GM10248 (cell line): ENCODE measurements at regions not wholly inside any gene's neighbourhood (a gene's known extent, or its start where the extent isn't known, plus 50 kb on each side); places are given as distances from the start of the nearest gene placed in this dataset.

Experiments used
- CTCF ChIA-PET: fragments of 300-600 bp; sonication (Branson Sonifier 250); formaldehyde crosslinking; extraction: SDS; loops from one replicate; lab custom pipeline; 2021; ENCODE audit warnings: antibody characterized with exemption; lab: Yijun Ruan, JAX
- POLR2A ChIA-PET: fragments of 350-650 bp; sonication (Branson Sonifier 250); formaldehyde crosslinking; extraction: SDS; loops from one replicate; lab custom pipeline; 2020; ENCODE audit warnings: antibody characterized with exemption; lab: Yijun Ruan, JAX
- DNase-seq: peaks from one replicate; pipeline ENCODE4 v3.0.0; 2012; ENCODE audit errors: extremely low spot score
- CTCF ChIP-seq: IDR thresholded peaks from 2 replicates; pipeline ENCODE4 v1.5.1; 2012; ENCODE audit warnings: mild to moderate bottlenecking, low read depth; ENCODE audit errors: extremely low read depth, missing control alignments, control extremely low read depth

DNA sequence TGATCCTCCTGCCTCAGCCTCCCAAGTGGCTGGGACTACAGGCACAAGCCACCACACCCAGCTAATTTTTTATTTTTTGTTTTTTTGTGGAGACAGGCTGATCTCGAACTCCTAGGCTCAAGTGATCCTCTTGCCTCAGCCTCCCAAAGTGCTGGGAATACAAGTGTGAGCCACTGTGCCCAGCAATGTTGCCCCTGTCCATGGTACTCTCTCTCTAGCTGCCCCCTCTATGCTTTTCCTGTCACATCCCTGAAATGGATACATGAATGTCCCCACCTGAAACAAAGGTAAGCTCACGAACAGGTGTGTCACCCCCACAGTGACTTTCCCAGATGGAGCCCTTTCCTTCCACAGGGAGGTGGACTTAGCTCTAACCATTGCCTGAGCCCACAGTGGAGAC, 141.1 kb upstream of the MGMT start:
- no peak for TF ChIP-seq CTCF
- ChIA-PET POLR2A (no interaction called here), CTCF (no interaction called here)
- no peak for DNase-seq

- no peak for TF ChIP-seq CTCF
- ChIA-PET POLR2A (no interaction called here), CTCF (no interaction called here)
- no peak for DNase-seq
These were observed 138.5 kb upstream of the MGMT start for GRCh38 chr10:129328546-129328945.

DNA sequence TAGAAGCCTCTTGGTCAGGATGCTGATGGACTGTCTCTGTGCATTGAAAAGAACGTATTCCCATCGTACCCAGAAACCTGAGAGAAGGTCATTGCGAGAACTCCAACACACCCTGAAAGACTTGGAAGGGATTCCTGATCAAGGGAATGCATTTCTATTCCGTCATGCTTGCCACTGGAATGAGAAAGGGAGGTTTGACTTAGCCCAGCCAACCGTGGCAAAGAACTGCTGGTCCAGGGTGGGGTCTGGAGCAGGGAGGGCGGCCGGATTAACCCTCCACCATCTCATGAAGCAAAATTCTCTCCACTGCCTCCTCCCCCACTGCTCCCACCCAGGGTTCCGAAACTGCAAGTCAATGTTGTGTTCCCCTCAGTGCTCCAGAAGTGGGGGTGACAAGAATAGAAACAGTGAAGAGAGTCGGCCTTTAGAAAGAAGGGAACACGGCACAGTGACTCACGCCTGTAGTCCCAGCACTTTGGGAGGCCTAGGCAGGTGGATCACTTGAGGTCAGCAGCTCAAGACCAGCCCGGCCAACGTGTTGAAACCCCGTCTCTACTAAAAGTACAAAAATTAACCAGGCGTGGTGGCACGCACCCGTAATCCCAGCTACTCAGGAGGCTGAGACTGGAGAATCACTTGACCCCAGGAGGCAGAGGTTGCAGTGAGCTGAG, 137.5 kb upstream of the MGMT start:
- POLR2A ChIA-PET, result no interaction called here

DNA sequence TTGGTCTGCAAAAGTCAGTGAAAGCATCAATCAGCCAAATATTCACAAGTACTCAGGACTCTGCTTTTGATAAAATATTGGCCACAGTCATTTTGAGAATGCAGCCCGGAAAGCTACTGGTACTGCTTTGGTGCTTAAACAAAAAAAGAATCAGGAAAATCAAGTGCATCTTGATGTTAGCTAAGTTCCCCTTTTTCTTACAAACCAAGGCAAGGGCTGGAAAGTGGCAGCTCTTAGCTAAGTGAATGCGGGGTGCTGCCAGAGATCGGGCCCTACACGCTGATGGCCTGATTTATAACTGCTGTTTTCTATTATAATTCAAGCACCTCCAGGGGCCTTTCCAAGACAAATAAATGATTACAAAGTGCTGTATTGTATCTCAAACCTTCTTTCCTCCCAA, 136.8 kb upstream of the MGMT start:
- no peak for TF ChIP-seq CTCF
- DNase-seq, result no peak
- POLR2A ChIA-PET, result no interaction called here
- CTCF ChIA-PET, result no interaction called here

More for the DNA sequence above, 137.5 kb upstream of the MGMT start:
- no peak for TF ChIP-seq CTCF
- no peak for DNase-seq
- CTCF ChIA-PET, result no interaction called here

DNA sequence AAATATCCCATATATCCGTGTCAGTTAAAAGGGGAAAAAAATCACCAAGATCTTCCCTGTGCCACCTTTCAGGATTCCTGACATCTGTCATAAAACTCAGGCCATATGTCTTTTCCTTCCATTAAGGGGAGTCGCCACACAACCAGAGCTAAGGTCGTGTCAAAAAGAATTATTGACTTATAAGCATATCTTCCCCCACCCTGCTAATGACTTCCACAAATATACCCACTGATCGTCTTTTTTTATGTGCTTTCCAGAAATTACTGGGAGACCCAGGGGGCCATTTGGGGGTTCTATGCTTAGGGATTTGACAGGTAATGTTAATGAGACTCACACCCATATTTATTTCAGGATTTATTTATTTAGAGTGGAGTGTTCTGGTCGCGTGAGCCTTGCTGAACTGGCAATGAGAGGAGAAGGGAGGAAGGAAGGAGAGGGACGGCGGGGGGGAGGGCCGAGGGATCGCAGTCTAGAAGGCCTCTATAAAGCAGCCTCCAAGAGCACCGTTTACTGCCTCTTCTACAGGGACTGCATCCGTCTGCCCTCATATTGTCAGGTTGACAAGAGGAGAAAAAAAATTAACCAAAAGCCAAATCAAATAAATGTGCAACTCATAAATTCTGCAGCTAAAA, 135.7 kb upstream of the MGMT start:
- CTCF ChIA-PET, result interaction anchor here (1.0 to 1.7 kb wide), 2 partner anchors 8 to 28 kb away, joined by 3 to 5 read pairs; no protein-coding TSS in a partner anchor
- no peak for TF ChIP-seq CTCF
- POLR2A ChIA-PET, result no interaction called here
- DNase-seq, result no peak

- no peak for TF ChIP-seq CTCF
- DNase-seq, result no peak
- ChIA-PET CTCF (interaction anchor here (0.9 to 1.7 kb wide), 3 partner anchors 9 to 226 kb away, joined by 3 to 5 read pairs (median 3); no protein-coding TSS in a partner anchor), POLR2A (no interaction called here)
These were observed 135.2 kb upstream of the MGMT start for GRCh38 chr10:129331839-129332220.
